DND-41 (cell line): ENCODE measurements at regions not wholly inside any gene's neighbourhood (a gene's known extent, or its start where the extent isn't known, plus 50 kb on each side); places are given as distances from the start of the nearest gene placed in this dataset.

Experiments used
- ATAC-seq: fragments of 200-7000 bp; cut with Tn5 transposase; 3 replicates; pipeline ENCODE4 v1.9.1; 2021; ENCODE audit warnings: low read depth; ENCODE audit not compliant: insufficient read depth
- DNase-seq: peaks from one replicate; pipeline ENCODE4 v3.0.0-alpha.2; 2020
- H2AFZ ChIP-seq: 2 replicates; pipeline ENCODE4 v1.6.0; 2012; ENCODE audit warnings: low read depth, low read length
- H3K27ac ChIP-seq: 2 replicates; pipeline ENCODE4 v1.5.1; 2012; ENCODE audit warnings: low read length, inconsistent platforms
- H3K27me3 ChIP-seq: fragments of 200-600 bp; sonication (generic); 2 replicates; pipeline ENCODE4 v1.6.0; 2012; ENCODE audit warnings: low read length, mild to moderate bottlenecking, inconsistent platforms; ENCODE audit not compliant: insufficient read depth, poor library complexity
- H3K36me3 ChIP-seq: 2 replicates; pipeline ENCODE4 v1.5.1; 2012; ENCODE audit warnings: low read length, inconsistent platforms; ENCODE audit not compliant: insufficient read depth
- H3K4me1 ChIP-seq: 2 replicates; pipeline ENCODE4 v1.5.1; 2012; ENCODE audit warnings: mild to moderate bottlenecking, low read length; ENCODE audit not compliant: insufficient read depth
- H3K4me2 ChIP-seq: 2 replicates; pipeline ENCODE4 v1.6.0; 2012; ENCODE audit warnings: mild to moderate bottlenecking, moderate library complexity, low read length, inconsistent platforms; ENCODE audit not compliant: insufficient read depth
- H3K4me3 ChIP-seq, 2 experiments: fragments of 200-600 bp in 1 of 2; shearing (Covaris generic) in 1 of 2; 2 replicates each; pipeline ENCODE4 v1.5.1; 2012 to 2016; ENCODE audit warnings: inconsistent platforms in 2 of 2, low read length in 2 of 2, mild to moderate bottlenecking in 2 of 2, low read depth in 1 of 2, moderate library complexity in 1 of 2
- H3K79me2 ChIP-seq: 2 replicates; pipeline ENCODE4 v1.6.0; 2012; ENCODE audit warnings: low read length, inconsistent platforms; ENCODE audit not compliant: insufficient read depth
- H3K9ac ChIP-seq: 2 replicates; pipeline ENCODE4 v1.6.0; 2012; ENCODE audit warnings: low read depth, mild to moderate bottlenecking, inconsistent platforms, low read length, moderate library complexity
- H3K9me3 ChIP-seq: 2 replicates; pipeline ENCODE4 v1.5.1; 2012; ENCODE audit warnings: low read length, moderate library complexity, mild to moderate bottlenecking, inconsistent platforms; ENCODE audit not compliant: insufficient read depth, severe bottlenecking
- H4K20me1 ChIP-seq: 2 replicates; pipeline ENCODE4 v1.6.0; 2012; ENCODE audit warnings: low read length; ENCODE audit not compliant: insufficient read depth
- EZH2 ChIP-seq: IDR thresholded peaks from 3 replicates; pipeline ENCODE4 v1.6.1; 2012; ENCODE audit warnings: borderline replicate concordance, low read depth, mild to moderate bottlenecking, moderate library complexity, low read length, inconsistent platforms; ENCODE audit not compliant: severe bottlenecking
- TF ChIP-seq, protein P1 (sequence below): IDR thresholded peaks from 2 replicates; pipeline ENCODE4 v1.5.1; 2012; ENCODE audit warnings: borderline replicate concordance, low read length, moderate library complexity, mild to moderate bottlenecking; ENCODE audit not compliant: poor library complexity, severe bottlenecking; ENCODE audit errors: extremely low read depth

DNA sequence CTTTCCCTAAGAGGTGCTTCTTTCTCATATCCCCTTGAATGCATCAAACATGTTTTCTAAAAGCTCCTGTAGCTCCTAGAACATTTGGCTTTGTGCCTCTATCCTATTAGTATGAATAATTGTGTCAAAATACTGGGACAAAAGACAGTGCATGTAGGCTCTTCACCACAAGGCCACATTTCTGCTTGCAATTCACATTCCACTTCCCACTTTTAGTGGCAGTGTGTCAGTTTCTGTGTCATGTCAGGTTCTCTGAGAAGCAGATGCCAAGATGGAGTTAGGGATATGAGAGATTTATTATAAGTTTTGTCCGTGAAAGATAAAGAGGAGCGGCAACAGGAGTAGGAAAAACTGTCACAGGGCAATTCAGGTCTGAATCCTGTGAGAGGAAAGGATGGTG lies 61.3 kb upstream of the GPRIN3 start:
- ATAC-seq (no peak), DNase-seq (no peak)
- H2AFZ ChIP-seq = no peak overlapping the region
- no peaks in the 10 kb centered on the region for H3K9me3 ChIP-seq
- H4K20me1 ChIP-seq = no peaks in the 10 kb centered on the region
- H3K27ac ChIP-seq = no peak overlapping the region
- H3K27me3 ChIP-seq = no peaks in the 10 kb centered on the region
- TF ChIP-seq EZH2 = no peak
- TF ChIP-seq, protein P1, sequence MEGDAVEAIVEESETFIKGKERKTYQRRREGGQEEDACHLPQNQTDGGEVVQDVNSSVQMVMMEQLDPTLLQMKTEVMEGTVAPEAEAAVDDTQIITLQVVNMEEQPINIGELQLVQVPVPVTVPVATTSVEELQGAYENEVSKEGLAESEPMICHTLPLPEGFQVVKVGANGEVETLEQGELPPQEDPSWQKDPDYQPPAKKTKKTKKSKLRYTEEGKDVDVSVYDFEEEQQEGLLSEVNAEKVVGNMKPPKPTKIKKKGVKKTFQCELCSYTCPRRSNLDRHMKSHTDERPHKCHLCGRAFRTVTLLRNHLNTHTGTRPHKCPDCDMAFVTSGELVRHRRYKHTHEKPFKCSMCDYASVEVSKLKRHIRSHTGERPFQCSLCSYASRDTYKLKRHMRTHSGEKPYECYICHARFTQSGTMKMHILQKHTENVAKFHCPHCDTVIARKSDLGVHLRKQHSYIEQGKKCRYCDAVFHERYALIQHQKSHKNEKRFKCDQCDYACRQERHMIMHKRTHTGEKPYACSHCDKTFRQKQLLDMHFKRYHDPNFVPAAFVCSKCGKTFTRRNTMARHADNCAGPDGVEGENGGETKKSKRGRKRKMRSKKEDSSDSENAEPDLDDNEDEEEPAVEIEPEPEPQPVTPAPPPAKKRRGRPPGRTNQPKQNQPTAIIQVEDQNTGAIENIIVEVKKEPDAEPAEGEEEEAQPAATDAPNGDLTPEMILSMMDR = no peak
- H3K79me2 ChIP-seq = no peaks in the 10 kb centered on the region
- H3K36me3 ChIP-seq = no peaks in the 10 kb centered on the region
- no peaks in the 10 kb centered on the region for H3K4me1 ChIP-seq
- H3K4me2 ChIP-seq = no peak overlapping the region
- H3K9ac ChIP-seq = no peak overlapping the region
- no peak overlapping the region for H3K4me3 ChIP-seq

DNA sequence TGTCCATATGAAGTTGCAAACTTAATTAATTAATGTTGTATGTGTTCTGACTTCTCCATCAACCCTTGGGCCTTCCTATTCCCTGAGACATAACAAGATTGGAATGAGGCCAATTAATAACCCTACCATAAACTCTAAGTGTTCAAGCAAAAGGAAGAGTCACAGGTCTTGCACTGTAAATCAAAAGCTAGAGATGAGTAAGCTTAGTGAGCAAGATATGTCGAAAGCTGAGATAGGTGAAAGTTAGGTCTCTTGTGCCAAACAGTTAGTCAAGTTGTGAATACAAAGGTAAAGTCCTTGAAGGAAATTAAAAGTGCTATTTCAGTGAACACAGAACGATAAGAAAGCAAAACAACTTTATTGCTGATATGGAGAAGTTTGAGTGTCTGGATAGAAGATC lies 58.2 kb upstream of the GPRIN3 start:
- no peaks in the 10 kb centered on the region for H3K79me2 ChIP-seq
- H3K27ac ChIP-seq = no peak overlapping the region
- TF ChIP-seq, protein P1 = no peak
- TF ChIP-seq EZH2 = no peak
- H3K36me3 ChIP-seq = no peaks in the 10 kb centered on the region
- no peak overlapping the region for H3K4me2 ChIP-seq
- no peak overlapping the region for H3K4me3 ChIP-seq
- no peaks in the 10 kb centered on the region for H3K27me3 ChIP-seq
- H3K9me3 ChIP-seq = no peaks in the 10 kb centered on the region
- H3K4me1 ChIP-seq = no peaks in the 10 kb centered on the region
- ATAC-seq = no peak
- no peaks in the 10 kb centered on the region for H4K20me1 ChIP-seq
- DNase-seq = no peak
- no peak overlapping the region for H3K9ac ChIP-seq
- H2AFZ ChIP-seq = no peak overlapping the region

GRCh38 chr4:89365375-89365774 lies 57.8 kb upstream of the GPRIN3 start:
- H3K4me1 ChIP-seq = no peaks in the 10 kb centered on the region
- no peaks in the 10 kb centered on the region for H3K9me3 ChIP-seq
- H3K79me2 ChIP-seq = no peaks in the 10 kb centered on the region
- H2AFZ ChIP-seq = no peak overlapping the region
- H3K27me3 ChIP-seq = no peaks in the 10 kb centered on the region
- no peak overlapping the region for H3K4me2 ChIP-seq
- H3K36me3 ChIP-seq = no peaks in the 10 kb centered on the region
- no peak overlapping the region for H3K9ac ChIP-seq
- no peak for DNase-seq
- ATAC-seq = no peak
- H4K20me1 ChIP-seq = no peaks in the 10 kb centered on the region
- no peak overlapping the region for H3K4me3 ChIP-seq
- TF ChIP-seq, protein P1 = no peak
- TF ChIP-seq EZH2 = no peak
- no peak overlapping the region for H3K27ac ChIP-seq

DNA sequence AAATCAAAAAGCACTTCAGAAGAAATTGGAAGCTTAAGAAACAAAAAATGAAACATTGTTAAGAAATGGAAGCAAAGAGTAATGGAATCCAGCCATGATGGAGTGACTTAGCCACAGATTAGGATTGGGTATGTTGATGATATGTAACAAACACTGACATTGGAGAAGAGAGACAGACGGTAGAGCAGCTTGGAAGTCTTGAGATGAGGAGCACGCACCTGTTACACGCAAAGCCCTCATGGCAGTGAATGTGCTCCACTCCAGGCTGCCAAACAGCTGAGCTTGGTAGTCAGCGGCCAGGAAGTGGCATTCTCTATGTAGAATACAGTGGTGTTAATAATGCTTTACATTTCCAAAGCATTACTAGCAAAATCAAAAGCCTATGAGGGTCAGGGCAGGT lies 56.9 kb upstream of the GPRIN3 start:
- no peaks in the 10 kb centered on the region for H3K79me2 ChIP-seq
- H2AFZ ChIP-seq = no peak overlapping the region
- no peak overlapping the region for H3K9ac ChIP-seq
- H3K4me3 ChIP-seq = no peak overlapping the region
- H3K9me3 ChIP-seq = no peaks in the 10 kb centered on the region
- no peak overlapping the region for H3K4me2 ChIP-seq
- TF ChIP-seq EZH2 = no peak
- TF ChIP-seq, protein P1 = no peak
- H3K4me1 ChIP-seq = no peaks in the 10 kb centered on the region
- H3K27me3 ChIP-seq = no peaks in the 10 kb centered on the region
- no peak overlapping the region for H3K27ac ChIP-seq
- DNase-seq (no peak), ATAC-seq (no peak; the same call in 2 of the 3 replicates)
- no peaks in the 10 kb centered on the region for H3K36me3 ChIP-seq
- no peaks in the 10 kb centered on the region for H4K20me1 ChIP-seq
